ENCODE measurements at regions not wholly inside any gene's neighbourhood (a gene's known extent, or its start where the extent isn't known, plus 50 kb on each side); places are given as distances from the start of the nearest gene placed in this dataset.

GRCh38 chr17:77363821-77364361, 223.1 kb downstream of the SEC14L1 start (continued):
- TF ChIP-seq ATF3 (IDR thresholded peaks at IDR 0.05) (peak; percentile 96), ATF3 (CRISPR knock-in tag; conservative IDR thresholded peaks at IDR 0.05) (peak; percentile 67; the same call in 1 of the 2 replicates), TFAP4 (CRISPR knock-in tag; IDR thresholded peaks at IDR 0.05; ENCODE audit: borderline replicate concordance) (peak; percentile 85; the same call in 1 of the 2 replicates), ZNF583 (CRISPR knock-in tag; IDR thresholded peaks at IDR 0.05) (no peak), HDAC6 (IDR thresholded peaks at IDR 0.05; ENCODE audit: low read depth, low read length) (no peak), HCFC1 (IDR thresholded peaks at IDR 0.05; ENCODE audit: low read depth, low read length) (no peak), CTBP1 (IDR thresholded peaks at IDR 0.05; ENCODE audit: borderline replicate concordance) (peak; percentile 67), ESRRB (CRISPR knock-in tag; IDR thresholded peaks at IDR 0.05; ENCODE audit: borderline replicate concordance) (no peak), PKNOX1 (IDR thresholded peaks at IDR 0.05) (peak; percentile 48), ZBTB1 (CRISPR knock-in tag; IDR thresholded peaks at IDR 0.05; ENCODE audit: borderline replicate concordance, low read depth) (no peak), U2AF2 (optimal IDR thresholded peaks at IDR 0.05; ENCODE audit: low read depth, low read length) (no peak), MBD1 (CRISPR knock-in tag; IDR thresholded peaks at IDR 0.05) (no peak), CHD1 (IDR thresholded peaks at IDR 0.05; ENCODE audit: low read length) (no peak), CBX8 (IDR thresholded peaks at IDR 0.05; ENCODE audit: borderline replicate concordance, extremely low read depth, low read depth, low read length, poor library complexity, severe bottlenecking) (no peak), ATF2 (CRISPR knock-in tag; IDR thresholded peaks at IDR 0.05) (no peak), ILF3 (IDR thresholded peaks at IDR 0.05; ENCODE audit: borderline replicate concordance) (no peak), E2F6 (IDR thresholded peaks at IDR 0.05; ENCODE audit: borderline replicate concordance in 1 of 2, extremely low read depth in 1 of 2, insufficient read depth in 1 of 2, insufficient read length in 1 of 2, low read depth in 1 of 2, low read length in 1 of 2, poor library complexity in 1 of 2, severe bottlenecking in 1 of 2) (no peak), TRIM24 (IDR thresholded peaks at IDR 0.05) (peak; percentile 95 to 97), SRSF7 (optimal IDR thresholded peaks at IDR 0.05; ENCODE audit: low read depth, low read length) (no peak), KLF6 (CRISPR knock-in tag; IDR thresholded peaks at IDR 0.05; ENCODE audit: borderline replicate concordance) (no peak), GTF2E2 (tag; IDR thresholded peaks at IDR 0.05) (0 out of 2 replicates have a peak, but pooled peaks have one; percentile 36)
